OCI-LY1 (cell line): ENCODE measurements at regions not wholly inside any gene's neighbourhood (a gene's known extent, or its start where the extent isn't known, plus 50 kb on each side); places are given as distances from the start of the nearest gene placed in this dataset.

ENCODE experiments used
- CTCF ChIP-seq: fragments of 200-600 bp; sonication (generic), shearing (Covaris generic); IDR thresholded peaks from 2 replicates; pipeline ENCODE4 v1.5.1; 2017; ENCODE audit warnings: mild to moderate bottlenecking, antibody characterized with exemption, low read length, moderate library complexity, mixed read lengths
- EZH2 ChIP-seq: fragments of 200-600 bp; sonication (generic), shearing (Covaris generic); IDR thresholded peaks from 2 replicates; pipeline ENCODE4 v1.8.0; 2017; ENCODE audit warnings: borderline replicate concordance, mixed run types, mild to moderate bottlenecking, antibody characterized with exemption, low read length, moderate library complexity, mixed read lengths

- TF ChIP-seq CTCF = no peak
- TF ChIP-seq EZH2 = no peak
Measured at GRCh38 chr14:98371141-98371540, 900.9 kb downstream of the BCL11B start.
